ENCODE measurements at regions not wholly inside any gene's neighbourhood (a gene's known extent, or its start where the extent isn't known, plus 50 kb on each side); places are given as distances from the start of the nearest gene placed in this dataset.

DNA sequence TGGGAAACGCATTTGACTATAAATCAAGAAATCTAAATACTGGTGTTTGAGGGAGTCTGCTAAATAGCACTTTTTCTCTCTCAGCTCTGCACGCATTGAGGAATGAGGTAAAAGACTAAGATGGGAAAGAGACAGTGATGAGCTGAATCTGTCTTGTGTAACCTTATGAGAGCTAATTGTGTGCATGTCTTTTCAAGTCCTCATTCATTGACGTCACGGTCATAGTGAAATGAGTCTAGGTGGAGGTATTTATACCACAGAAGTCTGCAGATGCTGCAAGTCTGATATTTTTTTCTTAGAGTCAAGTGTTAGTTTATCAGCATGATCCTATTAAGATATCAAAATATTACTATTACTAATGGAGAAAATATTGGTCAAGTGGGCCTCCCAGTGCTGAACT, 361.5 kb upstream of the HS3ST1 start:
- TF ChIP-seq CTCF (IDR thresholded peaks at IDR 0.05) (no peak), POLR2A (IDR thresholded peaks at IDR 0.05) (no peak), POLR2AphosphoS5 (IDR thresholded peaks at IDR 0.05) (no peak)

Data from sigmoid colon (tissue), 4 donors.